ENCODE measurements at regions not wholly inside any gene's neighbourhood (a gene's known extent, or its start where the extent isn't known, plus 50 kb on each side); places are given as distances from the start of the nearest gene placed in this dataset.

DNA sequence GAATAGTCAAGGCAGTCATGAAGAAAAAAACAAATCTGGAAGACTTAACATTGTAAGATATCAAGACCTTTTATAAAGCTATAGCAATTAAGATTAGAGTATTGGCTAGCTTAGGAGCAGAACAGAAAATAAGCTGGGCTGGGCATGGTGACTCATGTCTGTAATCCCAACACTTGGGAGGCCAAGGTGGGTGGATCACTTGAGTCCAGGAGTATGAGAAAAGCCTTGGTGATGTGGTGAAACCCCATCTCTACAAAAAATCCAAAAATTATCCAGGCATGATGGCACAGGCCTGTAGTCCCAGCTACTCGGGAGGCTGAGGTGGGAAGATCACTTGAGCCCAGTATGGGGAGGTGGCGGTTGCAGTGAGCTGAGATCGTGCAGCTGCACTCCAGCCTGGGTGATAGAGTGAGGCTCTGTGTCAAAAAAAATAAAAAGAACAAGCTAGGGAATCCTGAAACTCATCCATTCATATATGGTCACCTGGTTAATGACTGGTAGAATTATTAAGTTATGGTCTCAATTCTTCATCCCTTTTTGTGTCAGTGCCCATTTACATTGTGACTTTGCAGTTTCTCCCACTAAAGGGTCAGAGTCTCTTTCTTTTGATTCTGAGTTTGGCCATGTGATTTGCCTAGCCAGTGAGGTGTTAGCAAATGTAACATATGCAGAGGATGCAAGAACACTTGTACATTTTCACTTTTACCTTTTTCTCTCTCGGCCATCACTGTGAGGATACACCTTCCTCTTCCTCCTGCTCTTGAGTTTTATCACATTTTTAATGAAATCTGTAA lies 144.6 kb upstream of the SGCD start:
- Histone ChIP-seq H3K27ac (no peak overlapping the region), H3K4me3 (no peak overlapping the region), H3K27me3 (no peaks in the 10 kb centered on the region), H3K4me1 (no peaks in the 10 kb centered on the region), H3K36me3 (no peaks in the 10 kb centered on the region), H3K9me3 (no peaks in the 10 kb centered on the region)
- TF ChIP-seq, protein P1, sequence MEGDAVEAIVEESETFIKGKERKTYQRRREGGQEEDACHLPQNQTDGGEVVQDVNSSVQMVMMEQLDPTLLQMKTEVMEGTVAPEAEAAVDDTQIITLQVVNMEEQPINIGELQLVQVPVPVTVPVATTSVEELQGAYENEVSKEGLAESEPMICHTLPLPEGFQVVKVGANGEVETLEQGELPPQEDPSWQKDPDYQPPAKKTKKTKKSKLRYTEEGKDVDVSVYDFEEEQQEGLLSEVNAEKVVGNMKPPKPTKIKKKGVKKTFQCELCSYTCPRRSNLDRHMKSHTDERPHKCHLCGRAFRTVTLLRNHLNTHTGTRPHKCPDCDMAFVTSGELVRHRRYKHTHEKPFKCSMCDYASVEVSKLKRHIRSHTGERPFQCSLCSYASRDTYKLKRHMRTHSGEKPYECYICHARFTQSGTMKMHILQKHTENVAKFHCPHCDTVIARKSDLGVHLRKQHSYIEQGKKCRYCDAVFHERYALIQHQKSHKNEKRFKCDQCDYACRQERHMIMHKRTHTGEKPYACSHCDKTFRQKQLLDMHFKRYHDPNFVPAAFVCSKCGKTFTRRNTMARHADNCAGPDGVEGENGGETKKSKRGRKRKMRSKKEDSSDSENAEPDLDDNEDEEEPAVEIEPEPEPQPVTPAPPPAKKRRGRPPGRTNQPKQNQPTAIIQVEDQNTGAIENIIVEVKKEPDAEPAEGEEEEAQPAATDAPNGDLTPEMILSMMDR (IDR thresholded peaks at IDR 0.05 in 4 of 5, conservative IDR thresholded peaks at IDR 0.05 in 1 of 5): no peak
- TF ChIP-seq POLR2A (IDR thresholded peaks at IDR 0.05): no peak
- intact Hi-C loops (cut with DNase I; ENCODE audit: low total_unique reads) (no loop called here), in situ Hi-C loops (cut with MboI; ENCODE audit: low sequenced_read_pairs in 4 of 4) (no loop called here)
- ATAC-seq (no peak), DNase-seq (no peak)

DNA sequence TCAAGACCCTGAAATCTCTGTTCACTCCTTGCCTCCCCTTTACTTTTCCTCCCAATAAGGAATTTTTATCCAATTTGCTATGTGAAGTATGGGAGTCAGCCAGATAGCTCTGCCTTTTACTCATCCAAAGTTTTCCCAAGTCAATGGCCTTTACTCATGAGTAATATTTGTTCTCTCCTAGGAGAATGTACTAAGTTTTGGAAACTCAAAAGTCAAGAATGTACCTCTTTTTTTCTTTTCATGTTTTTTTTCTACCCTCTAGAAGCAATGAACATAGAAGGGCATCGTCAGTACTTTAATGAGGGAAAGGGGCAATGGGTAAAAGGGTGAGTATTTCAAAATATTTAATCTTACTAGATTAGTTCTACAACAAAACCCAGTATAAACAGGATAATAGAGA lies 140.2 kb upstream of the SGCD start:
- in situ Hi-C loops (cut with MboI; ENCODE audit: low sequenced_read_pairs in 4 of 4): no loop called here
- no peaks in the 10 kb centered on the region for H3K9me3 ChIP-seq
- TF ChIP-seq, protein P1 (IDR thresholded peaks at IDR 0.05 in 4 of 5, conservative IDR thresholded peaks at IDR 0.05 in 1 of 5): no peak
- TF ChIP-seq POLR2A (IDR thresholded peaks at IDR 0.05): no peak
- no peaks in the 10 kb centered on the region for H3K27me3 ChIP-seq
- no peak overlapping the region for H3K4me3 ChIP-seq
- intact Hi-C loops (cut with DNase I; ENCODE audit: low total_unique reads): no loop called here
- DNase-seq (no peak), ATAC-seq (no peak)
- H3K36me3 ChIP-seq: no peaks in the 10 kb centered on the region
- H3K4me1 ChIP-seq: no peaks in the 10 kb centered on the region
- H3K27ac ChIP-seq: no peak overlapping the region

DNA sequence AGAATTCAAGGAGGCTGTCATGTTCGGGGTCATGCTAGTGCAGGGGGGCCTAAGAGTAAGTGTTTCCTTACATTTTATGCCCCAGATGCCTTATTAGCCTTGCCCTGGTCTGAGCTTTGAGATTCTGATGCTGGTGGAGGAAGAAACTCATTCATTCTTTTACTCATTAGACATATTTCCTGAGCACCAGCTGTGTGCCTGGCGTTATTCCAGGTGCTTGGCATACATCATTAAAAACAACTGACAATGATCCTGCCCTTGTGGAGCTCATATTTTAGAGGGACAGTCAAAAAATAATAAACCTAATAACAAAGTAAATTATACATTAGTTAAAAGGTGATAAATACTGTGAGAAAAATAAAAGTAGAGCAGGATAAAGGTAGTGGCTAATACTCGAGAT lies 138.9 kb upstream of the SGCD start:
- no peaks in the 10 kb centered on the region for H3K27me3 ChIP-seq
- intact Hi-C loops (cut with DNase I; ENCODE audit: low total_unique reads): no loop called here
- in situ Hi-C loops (cut with MboI; ENCODE audit: low sequenced_read_pairs in 4 of 4): no loop called here
- ATAC-seq: no peak
- H3K4me1 ChIP-seq: no peaks in the 10 kb centered on the region
- TF ChIP-seq POLR2A (IDR thresholded peaks at IDR 0.05): no peak
- TF ChIP-seq, protein P1 (IDR thresholded peaks at IDR 0.05 in 4 of 5, conservative IDR thresholded peaks at IDR 0.05 in 1 of 5): no peak
- no peak overlapping the region for H3K4me3 ChIP-seq
- no peak overlapping the region for H3K27ac ChIP-seq
- H3K36me3 ChIP-seq: no peaks in the 10 kb centered on the region
- H3K9me3 ChIP-seq: no peaks in the 10 kb centered on the region
- no peak for DNase-seq

DNA sequence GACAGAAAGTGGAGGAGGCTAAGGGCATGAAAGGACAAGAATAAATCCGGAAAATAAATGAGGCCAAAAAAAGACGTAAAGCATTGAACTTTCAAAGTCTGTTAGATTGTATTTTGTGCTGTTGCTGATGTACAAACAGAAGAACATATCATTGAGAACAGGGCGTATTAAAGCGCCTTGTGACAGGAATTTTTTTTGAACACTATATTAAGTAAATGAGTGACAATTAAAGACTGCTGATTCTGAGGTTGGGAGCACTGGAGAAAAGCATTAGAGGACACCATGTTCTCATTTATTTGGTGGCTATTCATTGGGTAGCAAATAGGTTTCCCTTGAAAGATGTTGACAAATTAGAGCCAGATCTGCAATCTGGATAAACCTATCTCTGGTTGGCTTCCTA lies 137.3 kb upstream of the SGCD start:
- ATAC-seq (no peak), DNase-seq (no peak)
- Histone ChIP-seq H3K4me3 (no peak overlapping the region), H3K36me3 (no peaks in the 10 kb centered on the region), H3K27me3 (no peaks in the 10 kb centered on the region), H3K9me3 (no peaks in the 10 kb centered on the region), H3K27ac (no peak overlapping the region), H3K4me1 (no peaks in the 10 kb centered on the region)
- intact Hi-C loops (cut with DNase I; ENCODE audit: low total_unique reads) (no loop called here), in situ Hi-C loops (cut with MboI; ENCODE audit: low sequenced_read_pairs in 4 of 4) (no loop called here)
- TF ChIP-seq POLR2A (IDR thresholded peaks at IDR 0.05): no peak
- TF ChIP-seq, protein P1 (IDR thresholded peaks at IDR 0.05 in 4 of 5, conservative IDR thresholded peaks at IDR 0.05 in 1 of 5): no peak

DNA sequence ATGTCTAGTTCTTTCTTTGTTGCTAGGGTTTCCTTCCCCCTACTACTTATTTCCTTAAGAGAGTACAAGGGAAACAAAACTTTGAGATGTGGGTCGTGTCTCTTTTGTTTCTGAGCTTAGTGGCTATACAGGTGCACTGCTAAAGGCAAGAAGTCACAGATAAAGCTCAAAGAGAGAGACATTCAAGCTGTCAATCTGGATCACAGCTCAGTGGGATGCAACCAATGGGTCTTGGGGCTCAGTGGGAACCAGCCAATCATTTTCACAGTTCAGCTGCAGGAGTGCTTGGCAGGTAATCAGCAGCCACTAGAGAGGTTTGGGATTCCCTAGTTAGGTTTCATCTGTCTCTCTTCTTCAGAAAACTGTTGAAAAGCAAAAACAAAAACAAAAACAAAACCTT lies 135.4 kb upstream of the SGCD start:
- H3K27ac ChIP-seq: no peak overlapping the region
- DNase-seq (no peak), ATAC-seq (no peak)
- H3K36me3 ChIP-seq: no peaks in the 10 kb centered on the region
- intact Hi-C loops (cut with DNase I; ENCODE audit: low total_unique reads) (no loop called here), in situ Hi-C loops (cut with MboI; ENCODE audit: low sequenced_read_pairs in 4 of 4) (no loop called here)
- H3K9me3 ChIP-seq: no peaks in the 10 kb centered on the region
- no peaks in the 10 kb centered on the region for H3K27me3 ChIP-seq
- no peaks in the 10 kb centered on the region for H3K4me1 ChIP-seq
- TF ChIP-seq POLR2A (IDR thresholded peaks at IDR 0.05): no peak
- no peak overlapping the region for H3K4me3 ChIP-seq

All from gastrocnemius medialis (tissue), 4 donors.